H9 (cell line): ENCODE measurements at regions not wholly inside any gene's neighbourhood (a gene's known extent, or its start where the extent isn't known, plus 50 kb on each side); places are given as distances from the start of the nearest gene placed in this dataset.

Experiments
- DNase-seq: peaks from one replicate; pipeline ENCODE4 v3.0.0-alpha.2; 2017
- H2AFZ ChIP-seq: one replicate; pipeline ENCODE4 v1.6.1; 2013; ENCODE audit warnings: mild to moderate bottlenecking, low read length, control low read depth, moderate library complexity
- H2AK5ac ChIP-seq: 2 replicates; pipeline ENCODE4 v1.6.1; 2013; ENCODE audit warnings: low read length, control low read depth, mixed read lengths; ENCODE audit not compliant: insufficient read length
- H2BK120ac ChIP-seq: one replicate; pipeline ENCODE4 v1.6.1; 2013; ENCODE audit warnings: low read depth, mild to moderate bottlenecking, low read length, control low read depth, inconsistent platforms; ENCODE audit not compliant: poor library complexity, severe bottlenecking
- H2BK12ac ChIP-seq: 2 replicates; pipeline ENCODE4 v1.6.1; 2013; ENCODE audit warnings: low read length, control low read depth, mixed read lengths, low read depth; ENCODE audit not compliant: insufficient read length
- H2BK15ac ChIP-seq: 2 replicates; pipeline ENCODE4 v1.6.1; 2013; ENCODE audit warnings: low read depth, low read length, control low read depth
- H2BK20ac ChIP-seq: one replicate; pipeline ENCODE4 v1.6.1; 2013; ENCODE audit warnings: low read depth, mild to moderate bottlenecking, low read length, control low read depth, inconsistent platforms; ENCODE audit not compliant: poor library complexity, severe bottlenecking
- H2BK5ac ChIP-seq: 2 replicates; pipeline ENCODE4 v1.6.1; 2013; ENCODE audit warnings: low read length, control low read depth, mixed read lengths; ENCODE audit not compliant: insufficient read length
- H3K14ac ChIP-seq: 2 replicates; pipeline ENCODE4 v1.6.1; 2013; ENCODE audit warnings: low read length, control low read depth; ENCODE audit not compliant: insufficient read depth
- H3K18ac ChIP-seq: 2 replicates; pipeline ENCODE4 v1.6.1; 2013; ENCODE audit warnings: low read depth, mild to moderate bottlenecking, mixed read lengths, low read length, control low read depth; ENCODE audit not compliant: insufficient read length
- H3K23ac ChIP-seq: 2 replicates; pipeline ENCODE4 v1.6.1; 2013; ENCODE audit warnings: low read length, control low read depth, mixed read lengths, low read depth; ENCODE audit not compliant: insufficient read length
- H3K23me2 ChIP-seq: 2 replicates; pipeline ENCODE4 v1.6.1; 2013; ENCODE audit warnings: low read depth, mild to moderate bottlenecking, mixed read lengths, low read length, control low read depth; ENCODE audit not compliant: insufficient read length, poor library complexity, severe bottlenecking
- H3K27ac ChIP-seq: 2 replicates; pipeline ENCODE4 v1.5.1; 2013; ENCODE audit warnings: low read length, control low read depth, mixed read lengths, low read depth; ENCODE audit not compliant: insufficient read length
- H3K27me3 ChIP-seq: 2 replicates; pipeline ENCODE4 v1.6.1; 2013; ENCODE audit warnings: low read length, control low read depth, inconsistent platforms; ENCODE audit not compliant: insufficient read depth
- H3K4ac ChIP-seq: 2 replicates; pipeline ENCODE4 v1.6.1; 2013; ENCODE audit warnings: low read depth, mild to moderate bottlenecking, control low read depth, inconsistent platforms, low read length, moderate library complexity
- H3K4me1 ChIP-seq: 2 replicates; pipeline ENCODE4 v1.6.1; 2013; ENCODE audit warnings: low read length, control low read depth, inconsistent platforms; ENCODE audit not compliant: insufficient read depth
- H3K4me2 ChIP-seq: 2 replicates; pipeline ENCODE4 v1.6.1; 2013; ENCODE audit warnings: low read length, control low read depth, mixed read lengths; ENCODE audit not compliant: insufficient read length, insufficient read depth
- H3K56ac ChIP-seq: 2 replicates; pipeline ENCODE4 v1.6.1; 2013; ENCODE audit warnings: low read depth, mild to moderate bottlenecking, mixed read lengths, low read length, control low read depth; ENCODE audit not compliant: insufficient read length
- H3K79me1 ChIP-seq: 2 replicates; pipeline ENCODE4 v1.6.1; 2013; ENCODE audit warnings: low read depth, mild to moderate bottlenecking, moderate library complexity, low read length, control low read depth, inconsistent platforms; ENCODE audit not compliant: insufficient read depth, poor library complexity, severe bottlenecking
- H3K79me2 ChIP-seq: 2 replicates; pipeline ENCODE4 v1.6.1; 2013; ENCODE audit warnings: low read length, control low read depth, inconsistent platforms; ENCODE audit not compliant: insufficient read depth
- H3K9ac ChIP-seq: 2 replicates; pipeline ENCODE4 v1.6.1; 2013; ENCODE audit warnings: low read length, control low read depth, mixed read lengths; ENCODE audit not compliant: insufficient read length; ENCODE audit errors: extremely low read depth
- H3K9me3 ChIP-seq: one replicate; pipeline ENCODE4 v1.6.1; 2013; ENCODE audit warnings: low read depth, low read length, inconsistent platforms; ENCODE audit not compliant: control insufficient read depth
- H3T11ph ChIP-seq: one replicate; pipeline ENCODE4 v1.6.1; 2013; ENCODE audit warnings: mild to moderate bottlenecking, low read length, control low read depth, inconsistent platforms
- H4K20me1 ChIP-seq: one replicate; pipeline ENCODE4 v1.6.1; 2013; ENCODE audit not compliant: control insufficient read depth, insufficient read length, insufficient read depth
- H4K5ac ChIP-seq: 2 replicates; pipeline ENCODE4 v1.6.1; 2013; ENCODE audit warnings: low read depth, mild to moderate bottlenecking, mixed read lengths, low read length, control low read depth; ENCODE audit not compliant: insufficient read length
- H4K8ac ChIP-seq: replicated peaks from 2 replicates; pipeline ENCODE4 v1.6.1; 2013; ENCODE audit warnings: low read length, control low read depth, mixed read lengths, low read depth; ENCODE audit not compliant: insufficient read length
- H4K91ac ChIP-seq: 2 replicates; pipeline ENCODE4 v1.6.1; 2013; ENCODE audit warnings: low read depth, mild to moderate bottlenecking, moderate library complexity, mixed read lengths, low read length, control low read depth; ENCODE audit not compliant: insufficient read length
- H3K27ac Mint-ChIP-seq, 3 experiments: 2 replicates in 2 of 3; 3 replicates in 1 of 3; pipeline ENCODE4 v1.8.0; 2020 to 2021; ENCODE audit warnings: mixed read lengths in 3 of 3, mild to moderate bottlenecking in 1 of 3, moderate library complexity in 1 of 3
- H3K27me3 Mint-ChIP-seq: 2 replicates; pipeline ENCODE4 v1.8.0; 2021; ENCODE audit warnings: low read depth, mild to moderate bottlenecking, moderate library complexity, mixed read lengths
- H3K36me3 Mint-ChIP-seq, 3 experiments: 2 replicates in 2 of 3; 3 replicates in 1 of 3; pipeline ENCODE4 v1.8.0; 2020 to 2021; ENCODE audit warnings: low read depth in 3 of 3, mixed read lengths in 3 of 3; ENCODE audit not compliant: insufficient read depth in 1 of 3
- H3K4me1 Mint-ChIP-seq, 2 experiments: 2 replicates each; pipeline ENCODE4 v1.8.0; 2020; ENCODE audit warnings: mixed read lengths in 2 of 2
- H3K4me3 Mint-ChIP-seq, 2 experiments: 2 replicates in 1 of 2; 3 replicates in 1 of 2; pipeline ENCODE4 v1.8.0; 2020 to 2021; ENCODE audit warnings: mild to moderate bottlenecking in 2 of 2, mixed read lengths in 2 of 2, moderate library complexity in 1 of 2
- H3K9me3 Mint-ChIP-seq, 2 experiments: 2 replicates in 1 of 2; 3 replicates in 1 of 2; pipeline ENCODE4 v1.8.0; 2020; ENCODE audit warnings: mild to moderate bottlenecking in 2 of 2, mixed read lengths in 2 of 2, moderate library complexity in 1 of 2
- CTCF ChIP-seq: fragments of 200-600 bp; sonication (generic); conservative IDR thresholded peaks from 3 replicates; pipeline ENCODE4 v1.8.0; 2021; ENCODE audit warnings: antibody characterized with exemption, mild to moderate bottlenecking
- WGBS: extraction: QIAGEN DNeasy Blood & Tissue Kit; methylation state at CpG from one replicate; pipeline ENCODE4 v1.1.7; 2013; ENCODE audit warnings: missing lambda C conversion rate, low lambda C conversion rate, mixed read lengths; ENCODE audit not compliant: insufficient read length; ENCODE audit errors: extremely low coverage; 5-methylcytosine and 5-hydroxymethylcytosine counted together

DNA sequence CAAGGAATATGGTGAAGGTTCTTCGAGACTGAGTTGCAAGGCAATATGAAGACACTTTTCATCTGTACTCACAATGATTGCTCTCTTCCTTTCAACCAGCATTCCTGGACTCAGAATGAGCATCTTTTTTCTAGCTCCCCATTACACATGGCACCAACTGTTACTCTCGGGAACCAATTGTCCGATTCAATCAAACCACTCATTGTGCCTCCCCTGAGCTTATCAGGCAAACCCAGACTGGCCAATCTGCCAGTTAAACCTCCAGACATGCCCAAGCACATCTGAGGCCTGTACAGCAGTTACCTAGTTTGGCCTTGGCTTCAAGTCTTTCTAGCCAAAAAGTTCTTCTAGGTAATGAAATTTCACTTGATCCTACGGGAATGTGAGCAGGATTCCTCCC lies 164.1 kb downstream of the ID4 start:
- no peaks in the 10 kb centered on the region for H3K27me3 ChIP-seq
- H3K79me1 ChIP-seq, result no peaks in the 10 kb centered on the region
- no peak overlapping the region for H2BK5ac ChIP-seq
- no peak overlapping the region for H2AK5ac ChIP-seq
- H4K5ac ChIP-seq, result no peak overlapping the region
- H4K8ac ChIP-seq, result no peak overlapping the region
- no peaks in the 10 kb centered on the region for H3K23me2 ChIP-seq
- no peak overlapping the region for H3K4me3 Mint-ChIP-seq
- no peaks in the 10 kb centered on the region for H3K4me1 ChIP-seq
- no peak overlapping the region for H3K56ac ChIP-seq
- H3K79me2 ChIP-seq, result no peaks in the 10 kb centered on the region
- no peaks in the 10 kb centered on the region for H4K20me1 ChIP-seq
- H3K9me3 Mint-ChIP-seq, result peaks cover 5 to 6% of the 10 kb centered on the region in 2 experiments; a peak in 4 of 5 replicates
- H3K14ac ChIP-seq, result no peak overlapping the region
- no peak overlapping the region for H3K27ac ChIP-seq
- H2BK20ac ChIP-seq, result no peak overlapping the region
- H3T11ph ChIP-seq, result no peak overlapping the region
- no peaks in the 10 kb centered on the region for H3K9me3 ChIP-seq
- H3K4me1 Mint-ChIP-seq, result no peaks in the 10 kb centered on the region
- no peak overlapping the region for H3K4me2 ChIP-seq
- H3K27ac Mint-ChIP-seq, result no peak overlapping the region
- TF ChIP-seq CTCF, result no peak
- no peak overlapping the region for H2BK15ac ChIP-seq
- H3K9ac ChIP-seq, result no peak overlapping the region
- no peak overlapping the region for H2BK120ac ChIP-seq
- H4K91ac ChIP-seq, result no peak overlapping the region
- no peak overlapping the region for H3K18ac ChIP-seq
- WGBS, result no CpG with 5 or more reads among the region's 4 CpGs
- H2AFZ ChIP-seq, result no peak overlapping the region
- no peak for DNase-seq
- peaks cover 0 to 6% (median 0%) of the 10 kb centered on the region in 3 experiments; a peak in 1 of 7 replicates for H3K36me3 Mint-ChIP-seq
- H3K4ac ChIP-seq, result no peak overlapping the region
- no peak overlapping the region for H2BK12ac ChIP-seq
- H3K27me3 Mint-ChIP-seq, result peaks cover 21% of the 10 kb centered on the region
- H3K23ac ChIP-seq, result no peak overlapping the region
